ENCODE measurements at regions not wholly inside any gene's neighbourhood (a gene's known extent, or its start where the extent isn't known, plus 50 kb on each side); places are given as distances from the start of the nearest gene placed in this dataset.

GRCh38 chr7:10070899-10071298 is 902.8 kb upstream of the PHF14 start:
- Histone ChIP-seq H3K9me3 (ENCODE audit: insufficient read depth, low read length) (no peaks in the 10 kb centered on the region), H3K9ac (ENCODE audit: low read length) (no peak overlapping the region), H3K4me1 (ENCODE audit: low read length) (no peaks in the 10 kb centered on the region), H3K27me3 (ENCODE audit: low read depth, low read length) (no peaks in the 10 kb centered on the region), H3K4me3 (ENCODE audit: low read length) (no peak overlapping the region), H3K4me2 (ENCODE audit: low read length) (no peak overlapping the region), H4K20me1 (ENCODE audit: insufficient read depth, low read length) (no peaks in the 10 kb centered on the region), H3K27ac (ENCODE audit: low read length) (no peak overlapping the region), H3K79me2 (ENCODE audit: low read length) (no peaks in the 10 kb centered on the region), H3K36me3 (replicated peaks; ENCODE audit: low read depth, low read length) (no peaks in the 10 kb centered on the region), H2AFZ (ENCODE audit: low read depth, low read length) (no peak overlapping the region)
- TF ChIP-seq EZH2phosphoT487 (IDR thresholded peaks at IDR 0.05; ENCODE audit: low read depth) (no peak), CTCF (IDR thresholded peaks at IDR 0.05; ENCODE audit: low read depth, low read length) (no peak)

- Histone ChIP-seq H3K4me2 (ENCODE audit: low read length) (no peak overlapping the region), H4K20me1 (ENCODE audit: insufficient read depth, low read length) (no peaks in the 10 kb centered on the region), H3K4me1 (ENCODE audit: low read length) (no peaks in the 10 kb centered on the region), H3K36me3 (replicated peaks; ENCODE audit: low read depth, low read length) (no peaks in the 10 kb centered on the region), H3K4me3 (ENCODE audit: low read length) (no peak overlapping the region), H3K27me3 (ENCODE audit: low read depth, low read length) (no peaks in the 10 kb centered on the region), H2AFZ (ENCODE audit: low read depth, low read length) (no peak overlapping the region), H3K79me2 (ENCODE audit: low read length) (no peaks in the 10 kb centered on the region), H3K9ac (ENCODE audit: low read length) (no peak overlapping the region), H3K27ac (ENCODE audit: low read length) (no peak overlapping the region), H3K9me3 (ENCODE audit: insufficient read depth, low read length) (no peaks in the 10 kb centered on the region)
- no peak for TF ChIP-seq CTCF (IDR thresholded peaks at IDR 0.05; ENCODE audit: low read depth, low read length)
- no peak for TF ChIP-seq EZH2phosphoT487 (IDR thresholded peaks at IDR 0.05; ENCODE audit: low read depth)
Observed at GRCh38 chr7:10075866-10076265, 897.8 kb upstream of the PHF14 start.

GRCh38 chr7:10076660-10077300 is 896.9 kb upstream of the PHF14 start:
- H3K4me3 ChIP-seq (ENCODE audit: low read length) = no peak overlapping the region
- no peak overlapping the region for H3K9ac ChIP-seq (ENCODE audit: low read length)
- H3K4me2 ChIP-seq (ENCODE audit: low read length) = no peak overlapping the region
- H3K27me3 ChIP-seq (ENCODE audit: low read depth, low read length) = no peaks in the 10 kb centered on the region
- no peaks in the 10 kb centered on the region for H4K20me1 ChIP-seq (ENCODE audit: insufficient read depth, low read length)
- no peaks in the 10 kb centered on the region for H3K36me3 ChIP-seq (replicated peaks; ENCODE audit: low read depth, low read length)
- H2AFZ ChIP-seq (ENCODE audit: low read depth, low read length) = no peak overlapping the region
- TF ChIP-seq EZH2phosphoT487 (IDR thresholded peaks at IDR 0.05; ENCODE audit: low read depth) = no peak
- no peak for TF ChIP-seq CTCF (IDR thresholded peaks at IDR 0.05; ENCODE audit: low read depth, low read length)
- H3K9me3 ChIP-seq (ENCODE audit: insufficient read depth, low read length) = no peaks in the 10 kb centered on the region
- no peaks in the 10 kb centered on the region for H3K4me1 ChIP-seq (ENCODE audit: low read length)
- no peaks in the 10 kb centered on the region for H3K79me2 ChIP-seq (ENCODE audit: low read length)
- H3K27ac ChIP-seq (ENCODE audit: low read length) = no peak overlapping the region

GRCh38 chr7:10079572-10079971 is 894.1 kb upstream of the PHF14 start:
- H3K27ac ChIP-seq (ENCODE audit: low read length) = no peak overlapping the region
- TF ChIP-seq CTCF (IDR thresholded peaks at IDR 0.05; ENCODE audit: low read depth, low read length) (no peak), EZH2phosphoT487 (IDR thresholded peaks at IDR 0.05; ENCODE audit: low read depth) (no peak)
- no peak overlapping the region for H2AFZ ChIP-seq (ENCODE audit: low read depth, low read length)
- H3K9me3 ChIP-seq (ENCODE audit: insufficient read depth, low read length) = no peaks in the 10 kb centered on the region
- no peak overlapping the region for H3K9ac ChIP-seq (ENCODE audit: low read length)
- no peaks in the 10 kb centered on the region for H3K4me1 ChIP-seq (ENCODE audit: low read length)
- H3K79me2 ChIP-seq (ENCODE audit: low read length) = no peaks in the 10 kb centered on the region
- H3K4me2 ChIP-seq (ENCODE audit: low read length) = no peak overlapping the region
- H3K4me3 ChIP-seq (ENCODE audit: low read length) = no peak overlapping the region
- no peaks in the 10 kb centered on the region for H4K20me1 ChIP-seq (ENCODE audit: insufficient read depth, low read length)
- H3K27me3 ChIP-seq (ENCODE audit: low read depth, low read length) = no peaks in the 10 kb centered on the region
- H3K36me3 ChIP-seq (replicated peaks; ENCODE audit: low read depth, low read length) = no peaks in the 10 kb centered on the region

All from OCI-LY3 (cell line).